Glomerular endothelial cell (primary cell): ENCODE measurements at regions not wholly inside any gene's neighbourhood (a gene's known extent, or its start where the extent isn't known, plus 50 kb on each side); places are given as distances from the start of the nearest gene placed in this dataset.
"Not testable (repeated sequence)": the region's sequence is repeated elsewhere in the genome, so short reads cannot be mapped to it uniquely, and the experiment has no call there.

ENCODE experiments used
- DNase-seq: peaks from one replicate; pipeline ENCODE4 v3.0.0-alpha.2; 2011; ENCODE audit warnings: low read depth, low spot score; ENCODE audit errors: extremely low read depth

GRCh38 chr10:5268743-5269142 lies 72.1 kb downstream of the AKR1C4 start:
- no peak for DNase-seq

DNA sequence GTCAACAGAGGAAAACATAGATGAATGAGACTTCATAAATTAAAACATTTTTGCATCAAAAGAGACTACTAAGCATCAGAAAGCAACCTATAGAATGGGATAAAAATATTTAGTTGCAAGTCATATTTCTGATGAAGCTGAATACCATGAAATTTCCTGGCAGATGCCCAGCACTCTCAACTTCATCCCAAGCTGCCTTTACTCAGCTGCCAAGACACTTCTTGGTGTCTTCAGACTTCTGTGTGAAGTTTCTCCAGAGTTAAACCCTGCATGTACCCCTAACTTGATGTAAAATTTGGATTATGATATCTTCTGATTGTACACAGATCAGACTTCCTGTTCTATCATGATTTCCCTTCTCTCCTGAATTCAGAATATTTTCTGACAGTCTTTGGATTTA lies 73.2 kb downstream of the AKR1C4 start:
- DNase-seq = no peak

DNA sequence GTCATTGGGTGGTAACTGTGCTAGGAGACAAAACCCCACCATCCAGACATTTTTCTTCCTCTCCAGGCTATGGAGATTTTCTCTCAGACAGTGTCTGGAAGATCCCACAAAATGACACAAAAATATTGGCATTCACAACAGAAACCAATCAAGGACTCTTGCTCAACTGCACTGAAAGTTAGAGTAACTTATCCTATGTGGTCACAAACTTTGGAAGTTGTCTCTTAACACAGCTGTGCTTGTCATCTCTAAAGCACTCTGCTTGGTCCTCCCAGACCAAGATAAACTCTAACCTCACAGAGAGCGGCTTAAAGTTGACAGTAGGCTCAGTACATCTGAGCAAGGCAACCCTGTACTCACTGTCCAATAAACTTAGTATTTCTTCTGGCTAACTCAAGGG lies 74.9 kb downstream of the AKR1C4 start:
- no peak for DNase-seq

GRCh38 chr10:5272065-5272803 lies 75.6 kb downstream of the AKR1C4 start:
- DNase-seq = no peak

DNA sequence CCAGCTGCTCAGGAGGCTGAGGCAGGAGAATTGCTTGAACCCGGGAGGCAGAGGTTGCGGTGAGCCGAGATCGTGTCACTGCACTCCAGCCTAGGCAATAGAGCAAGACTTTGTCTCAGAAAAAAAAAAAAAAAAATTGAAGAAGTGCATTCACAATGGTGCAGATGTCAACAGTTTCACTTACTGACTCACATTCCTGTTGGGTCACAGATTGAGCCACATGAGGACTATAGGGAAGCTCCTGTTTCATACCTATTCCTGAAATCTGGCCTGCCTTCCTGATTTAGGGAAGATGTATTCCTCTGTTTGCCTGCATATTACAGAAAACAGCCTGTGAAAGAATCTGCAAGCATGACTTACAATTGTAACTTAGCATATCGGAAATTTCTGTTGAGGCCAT lies 78.2 kb downstream of the AKR1C4 start:
- DNase-seq = no peak

GRCh38 chr10:5281356-5281755 lies 83.4 kb upstream of the UCN3 start:
- DNase-seq = no peak

DNA sequence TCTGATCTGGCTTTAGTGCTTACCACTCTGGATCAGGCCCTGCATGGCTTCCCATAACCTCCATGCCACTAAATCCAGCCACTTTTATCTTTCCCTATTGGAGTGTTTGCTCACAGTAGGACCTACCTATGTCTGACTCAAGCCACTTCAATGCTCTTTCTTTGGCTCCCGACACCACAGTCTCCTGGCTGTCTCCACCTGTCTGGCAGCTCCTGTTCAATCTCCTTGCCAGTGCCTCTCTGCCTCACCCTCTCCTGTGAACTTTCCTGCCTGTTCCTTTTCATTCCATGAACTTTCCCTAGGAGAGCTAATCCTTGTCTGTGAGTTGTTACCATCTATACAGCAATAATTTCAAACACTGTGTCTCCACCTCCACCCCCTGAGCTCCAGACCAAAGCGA lies 82.6 kb upstream of the UCN3 start:
- no peak for DNase-seq

DNA sequence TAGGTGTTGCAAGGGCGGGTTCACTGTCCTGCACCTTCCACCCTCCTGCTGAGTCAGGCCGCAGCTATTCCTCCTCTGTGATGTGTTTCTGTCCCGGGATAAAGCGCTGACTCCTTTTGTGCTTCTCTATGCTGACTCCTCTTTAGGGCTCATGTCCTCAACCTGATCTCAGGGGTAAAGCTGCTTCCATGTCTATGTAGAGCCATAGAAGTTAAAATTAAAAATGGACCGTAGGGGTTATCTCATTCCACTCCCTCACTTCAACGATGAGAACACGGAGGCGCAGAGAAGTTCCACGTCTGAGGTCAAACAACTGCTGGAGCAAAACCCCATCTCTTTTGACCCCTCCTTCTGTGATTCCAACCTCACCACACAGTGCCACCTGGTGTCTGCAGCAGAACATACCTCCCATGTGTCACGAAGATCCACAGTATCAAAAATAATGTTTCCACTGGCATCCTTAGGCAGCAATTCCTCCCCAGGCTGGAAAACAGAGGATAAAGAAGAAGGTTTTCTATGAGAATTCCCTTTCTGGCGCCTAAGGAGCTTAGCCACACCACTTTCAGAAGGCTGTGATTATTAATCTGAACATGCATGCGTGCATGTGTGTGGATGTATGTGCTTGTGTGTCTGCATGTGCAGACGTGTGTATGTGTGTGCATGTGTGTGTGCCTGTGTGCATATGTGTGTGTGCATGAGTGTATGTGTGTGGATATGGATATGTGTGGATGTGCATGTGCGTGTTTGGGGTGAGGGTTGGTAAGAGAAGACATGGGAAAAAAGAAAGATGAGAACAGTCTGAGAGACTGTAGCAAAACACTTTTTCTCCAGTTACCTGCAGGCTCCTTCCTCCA lies 81.2 kb upstream of the UCN3 start:
- DNase-seq = no peak

DNA sequence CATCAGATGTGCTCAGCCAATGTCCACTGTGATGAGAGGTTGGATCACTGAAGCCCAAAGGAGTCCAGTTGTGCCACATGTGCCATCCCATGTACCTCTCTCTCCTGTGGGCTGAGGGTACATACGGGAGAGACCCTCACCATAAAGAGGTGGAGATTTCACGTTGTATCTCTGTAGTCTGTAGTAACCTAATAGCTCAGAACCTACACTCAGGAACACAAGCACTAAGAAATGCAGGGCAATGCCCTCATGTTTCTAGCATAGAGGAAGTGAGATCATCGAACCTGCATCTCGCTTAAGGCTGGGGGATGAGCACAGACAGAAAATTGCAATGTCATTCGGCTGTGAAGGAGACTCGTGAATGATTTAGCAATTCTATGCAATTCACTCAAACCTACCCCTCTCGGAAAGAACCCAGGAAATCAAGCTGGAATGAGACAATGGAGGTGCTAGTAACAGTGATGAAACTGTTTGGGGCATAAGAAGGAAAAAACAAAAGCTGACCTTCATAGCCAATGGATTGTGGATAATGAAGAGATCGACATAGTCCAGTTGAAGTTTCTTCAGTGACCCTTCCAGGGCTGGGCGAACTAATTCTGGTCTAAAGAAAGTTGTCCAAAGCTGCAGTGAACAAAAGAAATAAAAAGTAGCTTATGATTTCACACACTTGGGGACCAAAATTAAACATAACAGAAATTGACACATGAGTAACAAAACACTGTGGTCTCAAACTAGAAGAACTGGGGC lies 80.3 kb upstream of the UCN3 start:
- no peak for DNase-seq

GRCh38 chr10:5285186-5285585 lies 79.6 kb upstream of the UCN3 start:
- DNase-seq = no peak

- no peak for DNase-seq
Observed at GRCh38 chr10:5288359-5288758, 76.4 kb upstream of the UCN3 start.

DNA sequence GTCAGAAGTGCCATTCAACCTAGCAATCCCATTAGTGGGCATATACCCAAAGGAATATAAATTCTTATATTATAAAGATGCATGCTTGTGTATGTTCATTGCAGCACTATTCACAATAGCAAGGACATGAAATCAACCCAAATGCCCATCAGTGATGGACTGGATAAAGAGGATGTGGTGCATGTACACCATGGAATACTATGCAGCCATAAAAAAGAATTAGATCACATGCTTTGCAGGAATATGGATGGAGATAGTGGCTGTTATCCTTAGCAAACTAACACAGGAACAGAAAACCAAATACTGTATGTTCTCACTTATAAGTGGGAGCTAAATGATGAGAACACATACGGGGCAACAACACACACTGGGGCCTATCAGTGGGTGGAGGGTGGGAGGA lies 75.5 kb upstream of the UCN3 start:
- DNase-seq = not testable (repeated sequence)

DNA sequence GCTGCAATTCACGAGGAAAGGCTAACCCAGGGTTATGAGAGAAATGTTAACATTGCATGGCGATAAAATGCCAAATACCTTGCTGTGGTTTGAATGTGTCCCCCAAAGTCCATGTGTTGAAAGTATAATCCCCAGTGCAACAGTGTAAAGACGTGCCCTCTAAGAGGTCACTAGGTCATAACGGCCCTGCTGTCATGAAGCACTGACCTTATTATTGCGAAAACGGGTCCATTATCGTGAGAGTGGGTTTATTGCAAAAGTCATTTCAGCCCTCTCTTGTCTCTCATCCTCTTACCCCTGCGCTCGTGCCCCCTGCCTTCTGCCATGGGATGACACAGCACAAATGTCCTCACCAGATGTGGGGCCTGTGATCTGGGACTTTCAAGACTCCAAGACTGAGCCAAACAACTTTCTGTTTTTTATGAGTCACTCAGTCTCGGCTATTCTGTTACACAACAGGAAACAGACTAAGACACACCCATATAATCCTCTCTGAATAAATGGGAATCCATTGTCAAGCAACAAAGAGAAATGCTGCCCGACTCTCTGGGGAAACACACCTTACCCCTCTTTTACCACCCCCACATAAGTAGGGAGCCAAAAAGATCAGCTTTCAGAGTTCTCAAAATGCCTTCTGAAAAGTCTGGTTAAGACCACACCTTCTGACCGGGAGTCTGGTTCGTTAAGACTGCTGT lies 73.1 kb upstream of the UCN3 start:
- DNase-seq = peak; percentile 65

GRCh38 chr10:5292196-5292735 lies 72.5 kb upstream of the UCN3 start:
- no peak for DNase-seq

DNA sequence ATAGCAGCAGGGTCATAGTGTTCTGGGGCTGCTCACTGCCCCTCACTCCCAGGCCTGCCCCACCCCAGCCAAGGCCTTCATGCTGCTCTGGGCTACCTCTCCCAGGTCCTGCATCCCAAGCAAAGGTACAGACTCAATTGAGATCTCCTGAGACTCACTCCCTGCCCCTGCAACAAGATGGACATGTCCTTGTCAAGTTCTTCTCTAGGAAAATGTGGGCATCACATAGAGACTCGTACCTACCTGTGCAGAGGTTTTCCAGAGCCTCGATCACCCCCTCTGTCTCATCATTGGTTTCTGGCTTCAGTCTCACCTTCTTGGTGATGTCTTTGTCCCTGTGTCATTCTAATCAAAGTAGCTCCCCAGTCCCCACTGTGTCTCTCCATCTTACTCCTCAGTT lies 71.8 kb upstream of the UCN3 start:
- not testable (repeated sequence) for DNase-seq

DNA sequence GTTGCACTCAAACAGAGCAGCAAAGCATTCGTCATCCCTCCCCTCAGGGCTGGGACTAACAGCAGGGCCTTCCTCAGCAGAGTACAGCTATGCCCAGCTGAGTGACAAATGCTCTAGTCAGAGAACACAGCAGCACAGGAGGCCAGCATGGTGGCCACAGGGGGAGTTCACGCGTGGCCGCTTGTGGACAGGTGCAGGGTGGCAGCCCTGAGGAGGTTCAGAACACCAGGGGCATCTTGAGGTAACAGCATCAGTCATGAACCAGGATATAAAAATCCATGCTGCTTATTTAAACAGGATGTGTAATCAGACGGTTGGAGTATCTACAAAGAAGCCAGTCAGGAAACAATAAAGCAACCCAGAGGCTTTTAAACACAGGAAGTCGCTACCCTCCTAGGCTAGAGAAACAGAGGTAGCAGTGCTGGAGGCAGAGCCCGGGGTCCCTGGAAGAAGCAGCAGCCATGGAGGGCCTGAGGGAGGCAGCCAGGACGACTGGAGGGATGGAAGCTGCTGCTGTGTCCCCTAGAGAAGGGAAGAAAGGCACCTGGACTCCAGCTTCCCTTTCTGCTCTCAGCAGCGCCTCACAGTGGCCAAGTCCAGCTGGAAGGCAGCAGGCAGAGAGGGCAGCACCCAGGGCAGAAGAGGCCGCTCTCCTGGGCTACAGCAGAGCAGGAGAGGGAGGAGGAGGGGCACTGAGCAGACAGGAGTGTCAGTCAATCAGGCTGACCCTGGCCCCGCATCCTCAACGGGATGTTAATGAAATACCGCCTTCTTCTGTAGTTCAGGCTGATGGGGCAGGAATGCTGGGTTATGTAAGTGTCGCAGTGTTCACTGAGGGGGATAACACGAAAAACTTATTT lies 70.8 kb upstream of the UCN3 start:
- no peak for DNase-seq

GRCh38 chr10:5297466-5297865 lies 67.3 kb upstream of the UCN3 start:
- DNase-seq = no peak

DNA sequence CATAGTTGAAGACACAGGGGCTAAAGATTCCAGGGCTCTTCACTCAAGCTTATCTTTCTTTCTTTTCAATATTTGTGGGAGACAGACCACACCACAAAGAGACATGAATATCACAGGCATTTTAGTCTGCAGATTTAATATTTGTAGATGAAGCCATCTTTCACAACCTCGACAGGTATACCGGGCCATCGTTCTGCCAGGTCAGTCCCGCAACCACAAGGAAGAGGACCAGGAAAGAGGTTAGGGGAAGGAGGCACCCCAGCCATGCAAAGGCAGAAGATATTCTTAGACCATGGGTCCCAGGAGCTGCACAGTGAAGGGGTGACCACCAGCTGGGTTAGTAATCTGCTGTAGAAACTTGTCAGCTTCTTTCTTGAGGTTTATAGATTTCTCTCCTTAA lies 66.8 kb upstream of the UCN3 start:
- no peak for DNase-seq

DNA sequence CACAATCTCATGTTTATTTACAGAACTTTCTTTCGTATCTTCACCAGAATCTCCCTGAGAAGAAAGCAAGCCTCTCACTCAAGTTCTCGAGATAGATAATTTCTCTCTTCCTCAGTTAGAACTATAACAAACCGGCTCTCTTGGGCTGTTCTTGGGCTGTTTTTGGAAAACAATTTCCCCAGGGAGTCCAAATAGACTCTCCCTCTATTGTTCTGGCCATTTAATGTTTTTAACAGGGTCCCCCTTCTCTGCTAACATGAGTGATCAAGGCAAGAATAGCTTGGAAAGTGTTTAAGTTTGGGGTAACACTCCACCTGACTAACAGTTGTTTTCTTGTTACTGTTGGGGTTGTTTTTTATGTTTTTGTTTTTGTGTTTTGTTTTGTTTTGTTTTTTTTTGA lies 64.8 kb upstream of the UCN3 start:
- DNase-seq = no peak

- DNase-seq = no peak
Observed at GRCh38 chr10:5303504-5303903, 61.3 kb upstream of the UCN3 start.
